SK-N-SH (cell line): ENCODE measurements at regions not wholly inside any gene's neighbourhood (a gene's known extent, or its start where the extent isn't known, plus 50 kb on each side); places are given as distances from the start of the nearest gene placed in this dataset.

Experiments
- CTCF ChIA-PET: fragments of 300-600, 350-600 bp; formaldehyde crosslinking; extraction: SDS; loops from one replicate; lab custom pipeline; 2021; lab: Yijun Ruan, JAX
- POLR2A ChIA-PET: fragments of 350-600 bp; sonication (Branson Sonifier 250); formaldehyde crosslinking; extraction: SDS; loops from one replicate; lab custom pipeline; 2020; ENCODE audit warnings: antibody characterized with exemption, inconsistent platforms; lab: Yijun Ruan, JAX
- DNase-seq: peaks from one replicate; pipeline ENCODE4 v3.0.0; 2012
- H2AFZ ChIP-seq: fragments of 200-600 bp; sonication (generic); 2 replicates; pipeline ENCODE4 v1.8.1; 2016; ENCODE audit warnings: antibody characterized with exemption, mild to moderate bottlenecking, low read depth
- H3F3A ChIP-seq: fragments of 200-600 bp; sonication (generic); replicated peaks from 2 replicates; pipeline ENCODE3; 2016; ENCODE audit warnings: antibody characterized with exemption, mild to moderate bottlenecking; ENCODE audit not compliant: insufficient read depth
- H3K27ac ChIP-seq, 2 experiments: fragments of 200-500 bp in 1 of 2; fragments of 200-600 bp in 1 of 2; sonication (Bioruptor generic) in 1 of 2; sonication (generic), shearing (Covaris generic) in 1 of 2; 2 replicates each; pipeline versions ENCODE4 v1.5.1 to v1.6.1; 2014 to 2016; ENCODE audit warnings: low read depth in 2 of 2, inconsistent platforms in 1 of 2, low read length in 1 of 2, mild to moderate bottlenecking in 1 of 2, mixed read lengths in 1 of 2
- H3K27me3 ChIP-seq: fragments of 200-600 bp; sonication (generic), shearing (Covaris generic); 2 replicates; pipeline ENCODE4 v1.6.1; 2016; ENCODE audit warnings: mixed run types; ENCODE audit not compliant: insufficient read depth
- H3K36me3 ChIP-seq, 2 experiments: fragments of 200-500 bp in 1 of 2; fragments of 200-600 bp in 1 of 2; sonication (Bioruptor generic) in 1 of 2; sonication (generic) in 1 of 2; replicated peaks in 1 of 2; 2 replicates each; pipeline versions ENCODE3 to v1.5.1; 2014 to 2016; ENCODE audit warnings: low read length in 1 of 2, mild to moderate bottlenecking in 1 of 2; ENCODE audit not compliant: insufficient read depth in 2 of 2, control insufficient read depth in 1 of 2
- H3K4me1 ChIP-seq, 2 experiments: fragments of 200-500 bp in 1 of 2; fragments of 200-600 bp in 1 of 2; sonication (Bioruptor generic) in 1 of 2; sonication (generic), shearing (Covaris generic) in 1 of 2; 2 replicates each; pipeline versions ENCODE4 v1.5.1 to v1.6.1; 2014 to 2016; ENCODE audit warnings: low read depth in 1 of 2, low read length in 1 of 2, mixed run types in 1 of 2; ENCODE audit not compliant: insufficient read depth in 2 of 2, control insufficient read depth in 1 of 2
- H3K4me2 ChIP-seq: fragments of 200-600 bp; sonication (generic), shearing (Covaris generic); 2 replicates; pipeline ENCODE4 v1.6.1; 2017; ENCODE audit warnings: mixed run types
- H3K4me3 ChIP-seq, 2 experiments: fragments of 200-500 bp in 1 of 2; fragments of 200-600 bp in 1 of 2; sonication (Bioruptor generic) in 1 of 2; sonication (generic), shearing (Covaris generic) in 1 of 2; 2 replicates each; pipeline versions ENCODE4 v1.5.1 to v1.8.1; 2014 to 2016; ENCODE audit warnings: low read depth in 2 of 2, inconsistent platforms in 1 of 2, low read length in 1 of 2, mild to moderate bottlenecking in 1 of 2, mixed read lengths in 1 of 2, moderate library complexity in 1 of 2
- H3K79me2 ChIP-seq: fragments of 200-600 bp; sonication (generic); 2 replicates; pipeline ENCODE4 v1.8.1; 2017; ENCODE audit warnings: mild to moderate bottlenecking; ENCODE audit not compliant: insufficient read depth
- H3K9ac ChIP-seq: fragments of 200-600 bp; sonication (generic); 2 replicates; pipeline ENCODE4 v1.6.1; 2017; ENCODE audit warnings: mixed run types
- H3K9me2 ChIP-seq: fragments of 200-600 bp; sonication (generic); 2 replicates; pipeline ENCODE4 v1.6.1; 2017; ENCODE audit warnings: mixed run types
- H3K9me3 ChIP-seq: fragments of 200-600 bp; sonication (generic); 2 replicates; pipeline ENCODE4 v1.6.1; 2017; ENCODE audit warnings: mixed run types, mild to moderate bottlenecking, moderate library complexity
- H4K20me1 ChIP-seq: fragments of 200-600 bp; sonication (generic); 2 replicates; pipeline ENCODE4 v1.6.1; 2017; ENCODE audit warnings: mild to moderate bottlenecking, mixed run types; ENCODE audit not compliant: insufficient read depth
- EP300 ChIP-seq, 2 experiments: IDR thresholded peaks; 2 replicates each; pipeline versions ENCODE4 v1.4.0 to v1.6.1; 2012; ENCODE audit warnings: borderline replicate concordance in 1 of 2, low read depth in 1 of 2, low read length in 1 of 2
- EZH2phosphoT487 ChIP-seq: fragments of 200-600 bp; sonication (generic); IDR thresholded peaks from 2 replicates; pipeline ENCODE4 v1.6.1; 2017; ENCODE audit warnings: low read depth, mixed run types, mild to moderate bottlenecking, antibody characterized with exemption, moderate library complexity, borderline replicate concordance
- FOXJ3 ChIP-seq: sonication (generic); formaldehyde crosslinking; IDR thresholded peaks from 2 replicates; pipeline ENCODE4 v1.5.1; 2020; ENCODE audit warnings: mild to moderate bottlenecking, missing genetic modification reagents
- FOXM1 ChIP-seq: IDR thresholded peaks from 2 replicates; pipeline ENCODE4 v1.4.0; 2012; ENCODE audit warnings: low read depth, mild to moderate bottlenecking
- GABPA ChIP-seq: IDR thresholded peaks from 2 replicates; pipeline ENCODE4 v1.4.0; 2012; ENCODE audit warnings: low read depth, mild to moderate bottlenecking
- JUND ChIP-seq: IDR thresholded peaks from 2 replicates; pipeline ENCODE4 v1.4.0; 2012
- RFX5 ChIP-seq: IDR thresholded peaks from 2 replicates; pipeline ENCODE4 v1.6.1; 2012; ENCODE audit warnings: mild to moderate bottlenecking, improper control_type of control experiment, low read length
- TCF12 ChIP-seq: IDR thresholded peaks from 2 replicates; pipeline ENCODE4 v1.4.0; 2012
- TEAD4 ChIP-seq: IDR thresholded peaks from 2 replicates; pipeline ENCODE4 v1.4.0; 2012; ENCODE audit warnings: mild to moderate bottlenecking, borderline replicate concordance; ENCODE audit not compliant: insufficient read depth
- YY1 ChIP-seq: IDR thresholded peaks from 2 replicates; pipeline ENCODE4 v1.4.0; 2012; ENCODE audit warnings: low read depth, mild to moderate bottlenecking
- WGBS: methylation state at CpG from one replicate; pipeline ENCODE4 v1.1.6; 2017; ENCODE audit warnings: low lambda C conversion rate; 5-methylcytosine and 5-hydroxymethylcytosine counted together
- TF ChIP-seq, protein P1 (sequence below): IDR thresholded peaks from 2 replicates; pipeline ENCODE4 v1.4.0; 2012; ENCODE audit warnings: low read depth
- TF ChIP-seq, protein P2 (sequence below): IDR thresholded peaks from 2 replicates; pipeline ENCODE4 v1.4.0; 2012; ENCODE audit warnings: low read depth, borderline replicate concordance
- TF ChIP-seq, protein P3 (sequence below): fragments of 200-600 bp; sonication (generic); IDR thresholded peaks from 2 replicates; pipeline ENCODE4 v1.6.1; 2017; ENCODE audit warnings: antibody characterized with exemption, mild to moderate bottlenecking, moderate library complexity
- TF ChIP-seq, protein P4 (sequence below): IDR thresholded peaks from 2 replicates; pipeline ENCODE4 v1.6.1; 2012; ENCODE audit warnings: mild to moderate bottlenecking, low read depth, low read length, moderate library complexity
- TF ChIP-seq, protein P5 (sequence below): fragments of 150-350 bp; IDR thresholded peaks from 2 replicates; pipeline ENCODE4 v1.6.1; 2016; ENCODE audit warnings: mild to moderate bottlenecking, low read depth, low read length
- TF ChIP-seq, protein P6 (sequence below): IDR thresholded peaks from 2 replicates; pipeline ENCODE4 v1.4.0; 2012; ENCODE audit warnings: low read depth, borderline replicate concordance

DNA sequence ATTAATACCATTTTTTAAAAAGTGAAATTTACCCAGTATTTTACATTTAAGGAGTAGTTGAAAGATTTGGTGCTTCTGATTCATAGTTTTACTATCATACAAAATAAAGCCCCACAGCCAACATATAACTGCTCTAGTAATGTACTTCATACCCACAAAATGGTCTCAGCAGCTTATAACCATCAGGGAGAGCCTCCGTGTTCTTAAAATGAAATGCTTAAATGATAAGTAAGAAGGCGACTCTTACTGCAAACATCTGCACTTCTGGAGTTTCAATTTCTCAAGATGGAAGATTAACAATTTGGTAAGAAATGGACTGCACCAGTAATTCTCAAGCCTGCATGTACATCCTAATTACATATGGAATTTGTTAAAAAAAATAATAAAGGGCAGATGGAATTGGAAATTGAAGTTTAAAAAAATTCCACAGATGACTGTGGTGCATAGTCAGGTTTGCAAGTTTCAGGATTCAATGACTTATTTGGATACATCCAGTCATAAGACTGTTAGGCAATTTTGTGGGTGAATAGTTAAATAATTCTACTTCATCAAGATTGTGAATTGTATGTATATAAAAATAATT is 461.0 kb downstream of the KIF20B start:
- POLR2A ChIA-PET: no interaction called here
- WGBS: 3% methylated on average over 2 of the region's 2 CpGs
- H3K4me2 ChIP-seq: no peak overlapping the region
- no peaks in the 10 kb centered on the region for H3F3A ChIP-seq
- DNase-seq: no peak
- no peak overlapping the region for H3K4me3 ChIP-seq
- no peaks in the 10 kb centered on the region for H4K20me1 ChIP-seq
- H3K9ac ChIP-seq: no peak overlapping the region
- TF ChIP-seq, protein P1, sequence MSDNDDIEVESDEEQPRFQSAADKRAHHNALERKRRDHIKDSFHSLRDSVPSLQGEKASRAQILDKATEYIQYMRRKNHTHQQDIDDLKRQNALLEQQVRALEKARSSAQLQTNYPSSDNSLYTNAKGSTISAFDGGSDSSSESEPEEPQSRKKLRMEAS: no peak
- TF ChIP-seq JUND (no peak), FOXM1 (no peak), FOXJ3 (CRISPR knock-in tag) (no peak), GABPA (no peak), TCF12 (no peak), EP300 (IDR thresholded peaks at IDR 0.05; ENCODE audit: borderline replicate concordance in 1 of 2, low read depth in 1 of 2, low read length in 1 of 2) (no peak), TEAD4 (no peak), YY1 (no peak), RFX5 (no peak), EZH2phosphoT487 (no peak)
- TF ChIP-seq, protein P2, sequence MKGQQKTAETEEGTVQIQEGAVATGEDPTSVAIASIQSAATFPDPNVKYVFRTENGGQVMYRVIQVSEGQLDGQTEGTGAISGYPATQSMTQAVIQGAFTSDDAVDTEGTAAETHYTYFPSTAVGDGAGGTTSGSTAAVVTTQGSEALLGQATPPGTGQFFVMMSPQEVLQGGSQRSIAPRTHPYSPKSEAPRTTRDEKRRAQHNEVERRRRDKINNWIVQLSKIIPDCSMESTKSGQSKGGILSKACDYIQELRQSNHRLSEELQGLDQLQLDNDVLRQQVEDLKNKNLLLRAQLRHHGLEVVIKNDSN: no peak
- TF ChIP-seq, protein P3, sequence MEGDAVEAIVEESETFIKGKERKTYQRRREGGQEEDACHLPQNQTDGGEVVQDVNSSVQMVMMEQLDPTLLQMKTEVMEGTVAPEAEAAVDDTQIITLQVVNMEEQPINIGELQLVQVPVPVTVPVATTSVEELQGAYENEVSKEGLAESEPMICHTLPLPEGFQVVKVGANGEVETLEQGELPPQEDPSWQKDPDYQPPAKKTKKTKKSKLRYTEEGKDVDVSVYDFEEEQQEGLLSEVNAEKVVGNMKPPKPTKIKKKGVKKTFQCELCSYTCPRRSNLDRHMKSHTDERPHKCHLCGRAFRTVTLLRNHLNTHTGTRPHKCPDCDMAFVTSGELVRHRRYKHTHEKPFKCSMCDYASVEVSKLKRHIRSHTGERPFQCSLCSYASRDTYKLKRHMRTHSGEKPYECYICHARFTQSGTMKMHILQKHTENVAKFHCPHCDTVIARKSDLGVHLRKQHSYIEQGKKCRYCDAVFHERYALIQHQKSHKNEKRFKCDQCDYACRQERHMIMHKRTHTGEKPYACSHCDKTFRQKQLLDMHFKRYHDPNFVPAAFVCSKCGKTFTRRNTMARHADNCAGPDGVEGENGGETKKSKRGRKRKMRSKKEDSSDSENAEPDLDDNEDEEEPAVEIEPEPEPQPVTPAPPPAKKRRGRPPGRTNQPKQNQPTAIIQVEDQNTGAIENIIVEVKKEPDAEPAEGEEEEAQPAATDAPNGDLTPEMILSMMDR: no peak
- TF ChIP-seq, protein P4, sequence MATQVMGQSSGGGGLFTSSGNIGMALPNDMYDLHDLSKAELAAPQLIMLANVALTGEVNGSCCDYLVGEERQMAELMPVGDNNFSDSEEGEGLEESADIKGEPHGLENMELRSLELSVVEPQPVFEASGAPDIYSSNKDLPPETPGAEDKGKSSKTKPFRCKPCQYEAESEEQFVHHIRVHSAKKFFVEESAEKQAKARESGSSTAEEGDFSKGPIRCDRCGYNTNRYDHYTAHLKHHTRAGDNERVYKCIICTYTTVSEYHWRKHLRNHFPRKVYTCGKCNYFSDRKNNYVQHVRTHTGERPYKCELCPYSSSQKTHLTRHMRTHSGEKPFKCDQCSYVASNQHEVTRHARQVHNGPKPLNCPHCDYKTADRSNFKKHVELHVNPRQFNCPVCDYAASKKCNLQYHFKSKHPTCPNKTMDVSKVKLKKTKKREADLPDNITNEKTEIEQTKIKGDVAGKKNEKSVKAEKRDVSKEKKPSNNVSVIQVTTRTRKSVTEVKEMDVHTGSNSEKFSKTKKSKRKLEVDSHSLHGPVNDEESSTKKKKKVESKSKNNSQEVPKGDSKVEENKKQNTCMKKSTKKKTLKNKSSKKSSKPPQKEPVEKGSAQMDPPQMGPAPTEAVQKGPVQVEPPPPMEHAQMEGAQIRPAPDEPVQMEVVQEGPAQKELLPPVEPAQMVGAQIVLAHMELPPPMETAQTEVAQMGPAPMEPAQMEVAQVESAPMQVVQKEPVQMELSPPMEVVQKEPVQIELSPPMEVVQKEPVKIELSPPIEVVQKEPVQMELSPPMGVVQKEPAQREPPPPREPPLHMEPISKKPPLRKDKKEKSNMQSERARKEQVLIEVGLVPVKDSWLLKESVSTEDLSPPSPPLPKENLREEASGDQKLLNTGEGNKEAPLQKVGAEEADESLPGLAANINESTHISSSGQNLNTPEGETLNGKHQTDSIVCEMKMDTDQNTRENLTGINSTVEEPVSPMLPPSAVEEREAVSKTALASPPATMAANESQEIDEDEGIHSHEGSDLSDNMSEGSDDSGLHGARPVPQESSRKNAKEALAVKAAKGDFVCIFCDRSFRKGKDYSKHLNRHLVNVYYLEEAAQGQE: no peak
- TF ChIP-seq, protein P5, sequence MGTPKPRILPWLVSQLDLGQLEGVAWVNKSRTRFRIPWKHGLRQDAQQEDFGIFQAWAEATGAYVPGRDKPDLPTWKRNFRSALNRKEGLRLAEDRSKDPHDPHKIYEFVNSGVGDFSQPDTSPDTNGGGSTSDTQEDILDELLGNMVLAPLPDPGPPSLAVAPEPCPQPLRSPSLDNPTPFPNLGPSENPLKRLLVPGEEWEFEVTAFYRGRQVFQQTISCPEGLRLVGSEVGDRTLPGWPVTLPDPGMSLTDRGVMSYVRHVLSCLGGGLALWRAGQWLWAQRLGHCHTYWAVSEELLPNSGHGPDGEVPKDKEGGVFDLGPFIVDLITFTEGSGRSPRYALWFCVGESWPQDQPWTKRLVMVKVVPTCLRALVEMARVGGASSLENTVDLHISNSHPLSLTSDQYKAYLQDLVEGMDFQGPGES: no peak
- TF ChIP-seq, protein P6, sequence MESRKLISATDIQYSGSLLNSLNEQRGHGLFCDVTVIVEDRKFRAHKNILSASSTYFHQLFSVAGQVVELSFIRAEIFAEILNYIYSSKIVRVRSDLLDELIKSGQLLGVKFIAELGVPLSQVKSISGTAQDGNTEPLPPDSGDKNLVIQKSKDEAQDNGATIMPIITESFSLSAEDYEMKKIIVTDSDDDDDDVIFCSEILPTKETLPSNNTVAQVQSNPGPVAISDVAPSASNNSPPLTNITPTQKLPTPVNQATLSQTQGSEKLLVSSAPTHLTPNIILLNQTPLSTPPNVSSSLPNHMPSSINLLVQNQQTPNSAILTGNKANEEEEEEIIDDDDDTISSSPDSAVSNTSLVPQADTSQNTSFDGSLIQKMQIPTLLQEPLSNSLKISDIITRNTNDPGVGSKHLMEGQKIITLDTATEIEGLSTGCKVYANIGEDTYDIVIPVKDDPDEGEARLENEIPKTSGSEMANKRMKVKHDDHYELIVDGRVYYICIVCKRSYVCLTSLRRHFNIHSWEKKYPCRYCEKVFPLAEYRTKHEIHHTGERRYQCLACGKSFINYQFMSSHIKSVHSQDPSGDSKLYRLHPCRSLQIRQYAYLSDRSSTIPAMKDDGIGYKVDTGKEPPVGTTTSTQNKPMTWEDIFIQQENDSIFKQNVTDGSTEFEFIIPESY: no peak
- TF ChIP-seq, all 33 proteins: peak for 0
- Histone ChIP-seq H2AFZ (no peak overlapping the region), H3K9me2 (no peaks in the 10 kb centered on the region), H3K79me2 (no peaks in the 10 kb centered on the region), H3K27ac (no peak overlapping the region), H3K36me3 (no peaks in the 10 kb centered on the region), H3K27me3 (no peaks in the 10 kb centered on the region), H3K4me1 (no peaks in the 10 kb centered on the region), H3K9me3 (no peaks in the 10 kb centered on the region)
- CTCF ChIA-PET: no interaction called here
